Choroid plexus epithelial cell (primary cell): ENCODE measurements at regions not wholly inside any gene's neighbourhood (a gene's known extent, or its start where the extent isn't known, plus 50 kb on each side); places are given as distances from the start of the nearest gene placed in this dataset.

Experiments used
- DNase-seq: peaks from one replicate; pipeline ENCODE4 v3.0.0-alpha.2; 2010; ENCODE audit warnings: low read depth
- H3K4me3 ChIP-seq: 2 replicates; pipeline ENCODE4 v1.5.1; 2011; ENCODE audit warnings: low read depth, mild to moderate bottlenecking, control low read depth, low read length, moderate library complexity
- CTCF ChIP-seq: conservative IDR thresholded peaks from 2 replicates; pipeline ENCODE4 v1.5.1; 2011; ENCODE audit warnings: low read depth, mild to moderate bottlenecking, control low read depth, inconsistent platforms, low read length, moderate library complexity

GRCh38 chrX:3550871-3551270 is 162.6 kb downstream of the PRKX start:
- TF ChIP-seq CTCF, result no peak
- no peak overlapping the region for H3K4me3 ChIP-seq
- DNase-seq, result no peak

GRCh38 chrX:3550160-3550751 is 163.2 kb downstream of the PRKX start:
- peak; percentile 24 for DNase-seq
- no peak for TF ChIP-seq CTCF

GRCh38 chrX:3549411-3549911 is 164.0 kb downstream of the PRKX start:
- TF ChIP-seq CTCF, result no peak
- H3K4me3 ChIP-seq, result peak overlapping the region; percentile 35
- peak; percentile 35 for DNase-seq

More at GRCh38 chrX:3550160-3550751, 163.2 kb downstream of the PRKX start:
- no peak overlapping the region for H3K4me3 ChIP-seq

GRCh38 chrX:3548765-3549391 is 164.6 kb downstream of the PRKX start:
- TF ChIP-seq CTCF, result peak; percentile 52
- peak overlapping the region; percentile 35 for H3K4me3 ChIP-seq
- DNase-seq, result peak; percentile 84

- no peak for DNase-seq
- TF ChIP-seq CTCF, result no peak
- no peak overlapping the region for H3K4me3 ChIP-seq
Observed at GRCh38 chrX:3545901-3546300, 167.5 kb downstream of the PRKX start.

GRCh38 chrX:3541336-3541735 is 172.1 kb downstream of the PRKX start:
- TF ChIP-seq CTCF, result no peak
- DNase-seq, result no peak
- H3K4me3 ChIP-seq, result no peak overlapping the region

GRCh38 chrX:3540105-3540504 is 173.3 kb downstream of the PRKX start:
- no peak for DNase-seq
- no peak for TF ChIP-seq CTCF
- no peak overlapping the region for H3K4me3 ChIP-seq
